NCI-H187 treated with DMSO at 0.1 percent for 48 hours (cell line): ENCODE measurements at regions not wholly inside any gene's neighbourhood (a gene's known extent, or its start where the extent isn't known, plus 50 kb on each side); places are given as distances from the start of the nearest gene placed in this dataset.

Experiments
- DNase-seq: peaks from one replicate; lab custom pipeline; 2025; lab: John Stamatoyannopoulos, UW

GRCh38 chr12:30827101-30828066 lies 72.6 kb upstream of the CAPRIN2 start:
- no peak for DNase-seq

- no peak for DNase-seq
Observed at GRCh38 chr12:30826276-30826675, 71.5 kb upstream of the CAPRIN2 start.

GRCh38 chr12:30825341-30825740 lies 70.6 kb upstream of the CAPRIN2 start:
- DNase-seq, result no peak

DNA sequence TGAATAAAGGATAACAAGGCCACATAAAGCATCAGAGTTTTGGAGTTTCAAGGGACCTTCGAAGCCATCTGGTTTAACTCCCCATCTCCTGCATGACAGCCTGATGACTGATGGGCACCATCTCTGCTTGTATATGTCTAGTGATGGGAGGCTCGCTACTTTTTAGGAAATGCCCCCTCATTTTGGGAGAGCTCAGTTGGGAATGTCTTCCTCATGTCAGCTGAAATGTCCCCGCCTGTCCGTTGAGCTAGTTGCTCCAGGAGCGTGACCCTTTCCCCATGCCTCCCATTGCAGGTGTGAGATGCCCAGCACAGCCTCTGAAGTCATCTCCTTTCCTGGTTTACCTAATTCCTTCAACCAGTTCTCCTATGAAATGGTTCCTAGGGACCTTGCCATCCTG lies 69.6 kb upstream of the CAPRIN2 start:
- no peak for DNase-seq

GRCh38 chr12:30823764-30824163 lies 69.0 kb upstream of the CAPRIN2 start:
- DNase-seq, result no peak

GRCh38 chr12:30823156-30823699 lies 68.5 kb upstream of the CAPRIN2 start:
- DNase-seq, result no peak

GRCh38 chr12:30822385-30823155 lies 67.8 kb upstream of the CAPRIN2 start:
- no peak for DNase-seq

DNA sequence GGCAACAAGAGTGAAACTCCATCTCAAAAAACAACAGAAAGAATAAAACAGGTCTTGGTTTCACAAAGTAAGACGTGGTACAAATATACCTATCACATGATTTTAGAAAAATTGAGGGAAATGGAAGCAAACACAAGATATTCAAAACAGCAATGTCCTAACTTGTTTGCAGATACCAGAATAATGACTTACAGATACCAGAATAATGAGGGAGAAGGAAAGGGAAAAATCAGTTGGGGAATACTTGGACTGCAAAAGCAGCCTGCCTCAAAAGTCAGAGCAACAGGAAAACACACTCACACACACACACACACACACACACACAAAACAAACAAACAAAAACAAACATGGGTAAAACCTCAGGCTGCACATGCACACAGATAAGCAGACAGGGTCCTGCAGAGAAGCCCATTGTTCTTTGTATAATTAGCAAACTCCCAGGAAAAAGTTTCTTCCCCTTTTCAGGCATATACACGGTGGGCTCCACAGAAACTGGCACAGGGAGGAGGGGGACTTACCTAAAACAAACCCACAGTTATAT lies 65.7 kb upstream of the CAPRIN2 start:
- DNase-seq, result no peak

GRCh38 chr12:30818562-30818961 lies 63.8 kb upstream of the CAPRIN2 start:
- DNase-seq, result no peak

- DNase-seq, result no peak
Observed at GRCh38 chr12:30816742-30817465, 62.2 kb upstream of the CAPRIN2 start.

DNA sequence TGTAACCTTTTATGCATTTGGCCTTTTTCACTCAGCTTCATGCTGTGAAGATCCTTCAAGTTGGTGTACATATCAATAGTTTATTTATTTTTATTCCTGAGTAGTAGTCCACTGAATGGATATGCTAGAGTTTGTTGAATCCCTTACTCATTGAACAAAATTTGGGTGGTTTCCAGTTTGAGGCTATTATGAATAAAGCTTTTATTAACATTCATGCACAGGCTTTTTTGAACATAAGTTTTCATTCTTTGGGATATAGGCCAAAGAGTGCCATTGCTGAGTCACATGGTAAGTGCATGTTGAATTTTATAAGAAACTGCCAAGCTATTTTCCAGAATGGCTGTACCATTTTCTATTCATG lies 59.5 kb upstream of the CAPRIN2 start:
- DNase-seq, result no peak

DNA sequence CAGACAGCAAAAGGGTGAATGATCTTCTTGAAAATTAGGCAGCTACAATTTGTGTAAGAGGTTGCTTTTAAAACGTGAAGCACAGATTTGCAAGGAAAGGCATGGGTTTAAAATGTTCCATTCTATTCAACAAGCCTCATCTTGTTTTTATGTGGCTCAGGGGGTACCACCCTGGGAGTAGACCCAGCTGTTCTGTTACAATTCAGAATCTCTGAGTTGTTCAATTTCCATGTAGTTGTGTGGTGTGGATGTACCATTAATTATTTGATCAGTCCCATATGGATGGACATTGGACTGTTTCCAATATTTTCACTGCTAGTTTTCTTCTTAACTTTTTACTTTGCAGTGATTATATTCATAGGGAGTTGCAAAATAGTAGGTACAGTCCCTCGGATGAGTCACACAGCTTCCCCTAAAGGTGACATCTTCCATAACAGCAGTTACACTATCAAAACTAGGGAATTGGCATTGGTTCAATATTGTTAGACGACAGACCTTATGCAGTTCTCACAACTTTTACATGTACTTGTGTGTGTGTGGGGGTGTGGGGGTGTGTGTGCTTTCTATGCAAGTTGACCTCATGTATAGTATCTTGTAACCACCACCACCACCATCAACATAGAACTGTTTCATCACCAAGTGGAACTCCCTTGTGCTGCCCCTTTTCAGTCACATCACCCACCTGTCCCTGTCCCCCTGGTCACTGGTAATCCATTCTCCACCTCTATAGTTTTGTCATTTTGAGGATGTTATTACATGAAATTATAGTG lies 59.0 kb upstream of the CAPRIN2 start:
- DNase-seq, result no peak

DNA sequence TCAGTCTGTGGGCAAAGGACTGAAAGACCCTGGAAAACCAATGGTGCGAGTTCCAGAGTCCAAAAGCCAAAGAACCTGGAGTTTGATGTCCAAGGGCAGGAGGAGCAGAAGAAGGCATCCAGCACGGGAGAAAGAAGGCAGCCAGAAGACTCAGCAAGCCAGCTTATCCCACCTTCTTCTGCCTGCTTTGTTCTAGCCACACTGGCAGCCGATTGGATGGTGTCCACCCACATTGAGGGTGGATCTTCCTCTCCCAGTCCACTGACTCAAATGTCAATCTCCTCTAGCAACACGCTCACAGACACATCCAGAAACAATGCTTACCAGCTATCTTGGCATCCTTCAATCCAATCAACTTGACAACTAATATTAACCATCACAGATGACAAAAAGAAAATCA lies 57.2 kb upstream of the CAPRIN2 start:
- no peak for DNase-seq

DNA sequence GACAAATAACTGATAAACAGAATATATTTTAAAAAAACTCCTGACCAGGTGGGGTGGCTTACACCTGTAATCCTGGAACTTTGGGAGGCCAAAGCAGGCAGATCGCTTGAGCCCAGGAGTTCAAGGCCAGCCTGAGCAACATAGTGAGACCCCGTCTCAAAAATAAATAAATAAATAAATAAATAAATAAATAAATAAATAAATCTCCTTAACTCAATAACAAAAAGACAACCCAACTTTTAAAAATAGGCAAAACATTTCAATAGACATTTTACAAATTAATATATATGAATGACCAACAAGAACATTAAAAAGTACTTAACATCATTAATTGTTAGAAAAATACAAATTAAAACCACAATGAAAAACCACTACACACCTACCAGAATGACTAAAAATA lies 56.2 kb upstream of the CAPRIN2 start:
- no peak for DNase-seq

DNA sequence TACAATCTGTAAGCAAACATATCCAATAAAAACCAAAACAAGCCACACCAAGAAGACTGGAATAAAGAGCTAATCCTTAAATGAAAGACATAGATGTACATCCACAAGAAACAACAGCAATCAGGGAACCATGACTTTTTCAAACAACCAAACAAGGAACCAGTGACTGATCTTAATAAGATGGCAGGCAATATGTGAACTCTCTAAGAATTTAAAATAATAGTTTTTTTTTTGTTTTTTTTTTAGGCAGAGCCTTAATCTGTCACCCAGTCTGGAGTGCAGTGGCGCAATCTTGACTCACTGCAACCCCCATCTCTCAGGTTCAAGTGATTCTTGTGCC lies 52.9 kb upstream of the CAPRIN2 start:
- no peak for DNase-seq

- peak; percentile 34 for DNase-seq
Observed at GRCh38 chr12:30806989-30807694, 52.4 kb upstream of the CAPRIN2 start.

DNA sequence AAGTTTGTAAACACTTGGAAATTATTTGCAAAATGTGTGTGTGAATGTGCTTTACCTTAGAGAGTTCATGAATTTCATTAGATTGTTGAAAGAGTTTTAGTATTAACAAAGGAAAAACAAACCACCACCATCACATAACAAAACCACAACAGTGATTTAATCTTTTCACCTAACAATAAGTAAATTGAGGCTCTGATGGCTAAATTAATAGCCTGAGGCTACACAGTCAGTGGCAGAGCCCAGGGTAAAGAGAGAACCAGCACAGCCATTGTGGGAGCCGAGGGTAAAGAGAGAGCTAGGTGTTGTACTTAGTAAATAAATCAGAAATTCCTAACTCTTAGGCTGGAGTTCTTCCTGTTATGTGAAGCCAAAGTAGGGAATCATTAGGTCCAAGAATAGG lies 51.2 kb upstream of the CAPRIN2 start:
- DNase-seq, result no peak
